ENCODE measurements at regions not wholly inside any gene's neighbourhood (a gene's known extent, or its start where the extent isn't known, plus 50 kb on each side); places are given as distances from the start of the nearest gene placed in this dataset.
A peak's percentile ranks its signal among the peaks of the same experiment; 100 is the strongest.

DNA sequence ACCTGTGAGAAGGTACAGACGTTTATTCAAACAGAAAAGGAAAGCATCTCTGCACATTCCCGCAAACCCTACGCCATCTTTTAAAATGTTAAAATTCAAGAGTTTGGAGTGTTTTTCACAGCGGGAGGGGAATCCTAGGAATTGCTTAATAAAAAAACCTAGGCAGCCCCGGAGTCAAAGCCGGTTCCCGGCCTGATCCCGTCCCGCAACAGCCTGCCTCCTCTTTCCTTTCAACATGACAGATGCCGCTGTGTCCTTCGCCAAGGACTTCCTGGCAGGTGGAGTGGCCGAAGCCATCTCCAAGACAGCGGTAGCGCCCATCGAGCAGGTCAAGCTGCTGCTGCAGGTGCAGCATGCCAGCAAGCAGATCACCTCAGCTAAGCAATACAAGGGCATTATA is 123.0 kb upstream of the VSTM2A start:
- Histone ChIP-seq H3K79me2 (ENCODE audit: low read depth) (no peaks in the 10 kb centered on the region), H4K20me1 (ENCODE audit: insufficient read depth) (no peaks in the 10 kb centered on the region), H3K36me3 (ENCODE audit: low read depth) (no peaks in the 10 kb centered on the region), H3K4me1 (replicated peaks; ENCODE audit: insufficient read depth) (no peaks in the 10 kb centered on the region), H3K4me3 (no peak overlapping the region), H3K4me2 (no peak overlapping the region), H3K9me3 (ENCODE audit: insufficient read depth, low read depth) (no peaks in the 10 kb centered on the region), H3K27me3 (ENCODE audit: insufficient read depth, low read depth) (peaks cover 47% of the 10 kb centered on the region; the same call in 1 of the 2 replicates), H3F3A (ENCODE audit: insufficient read depth, low read depth) (no peaks in the 10 kb centered on the region), H3K9me2 (ENCODE audit: insufficient read depth) (no peaks in the 10 kb centered on the region), H3K27ac (no peak overlapping the region), H2AFZ (0 out of 2 replicates have a peak overlapping the region, but pooled peaks have one; percentile 10)
- TF ChIP-seq, protein P1, sequence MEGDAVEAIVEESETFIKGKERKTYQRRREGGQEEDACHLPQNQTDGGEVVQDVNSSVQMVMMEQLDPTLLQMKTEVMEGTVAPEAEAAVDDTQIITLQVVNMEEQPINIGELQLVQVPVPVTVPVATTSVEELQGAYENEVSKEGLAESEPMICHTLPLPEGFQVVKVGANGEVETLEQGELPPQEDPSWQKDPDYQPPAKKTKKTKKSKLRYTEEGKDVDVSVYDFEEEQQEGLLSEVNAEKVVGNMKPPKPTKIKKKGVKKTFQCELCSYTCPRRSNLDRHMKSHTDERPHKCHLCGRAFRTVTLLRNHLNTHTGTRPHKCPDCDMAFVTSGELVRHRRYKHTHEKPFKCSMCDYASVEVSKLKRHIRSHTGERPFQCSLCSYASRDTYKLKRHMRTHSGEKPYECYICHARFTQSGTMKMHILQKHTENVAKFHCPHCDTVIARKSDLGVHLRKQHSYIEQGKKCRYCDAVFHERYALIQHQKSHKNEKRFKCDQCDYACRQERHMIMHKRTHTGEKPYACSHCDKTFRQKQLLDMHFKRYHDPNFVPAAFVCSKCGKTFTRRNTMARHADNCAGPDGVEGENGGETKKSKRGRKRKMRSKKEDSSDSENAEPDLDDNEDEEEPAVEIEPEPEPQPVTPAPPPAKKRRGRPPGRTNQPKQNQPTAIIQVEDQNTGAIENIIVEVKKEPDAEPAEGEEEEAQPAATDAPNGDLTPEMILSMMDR (conservative IDR thresholded peaks at IDR 0.05) = no peak
- TF ChIP-seq EZH2 (IDR thresholded peaks at IDR 0.05; ENCODE audit: low read depth) = no peak
- POLR2A ChIA-PET (ENCODE audit: unreplicated experiment) = no interaction called here
- no peak for DNase-seq
- no TSS peak for BruUV-seq (replicated peaks)
- intact Hi-C loops (cut with micrococcal nuclease; ENCODE audit: unreplicated experiment) = no loop called here
- CTCF ChIA-PET = no interaction called here

DNA sequence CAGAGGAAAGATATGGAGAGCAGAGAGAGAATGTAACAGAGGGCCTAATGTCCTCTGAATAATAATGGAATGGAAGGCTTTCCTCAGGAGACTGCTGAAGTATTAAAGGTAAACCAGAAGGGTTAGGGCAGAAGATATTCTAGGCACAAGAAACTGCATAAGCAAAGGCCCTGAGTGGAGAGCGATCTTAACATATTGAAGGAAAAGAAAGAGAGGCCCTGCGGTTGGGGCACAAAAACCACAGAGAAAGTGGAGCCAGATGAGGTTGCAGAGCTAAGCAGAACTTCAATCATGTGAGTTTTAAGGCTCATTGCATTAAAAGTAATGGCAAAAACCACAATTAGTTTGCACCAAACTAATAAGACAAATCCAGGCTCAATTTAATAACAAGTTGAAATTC is 115.8 kb upstream of the VSTM2A start:
- Histone ChIP-seq H3K4me3 (no peak overlapping the region), H3K4me1 (replicated peaks; ENCODE audit: insufficient read depth) (no peaks in the 10 kb centered on the region), H3K27me3 (ENCODE audit: insufficient read depth, low read depth) (peaks cover 29% of the 10 kb centered on the region; the same call in 1 of the 2 replicates), H3K9me2 (ENCODE audit: insufficient read depth) (no peaks in the 10 kb centered on the region), H2AFZ (no peak overlapping the region), H3K27ac (no peak overlapping the region), H3F3A (ENCODE audit: insufficient read depth, low read depth) (no peaks in the 10 kb centered on the region), H3K9me3 (ENCODE audit: insufficient read depth, low read depth) (no peaks in the 10 kb centered on the region), H3K79me2 (ENCODE audit: low read depth) (no peaks in the 10 kb centered on the region), H3K4me2 (no peak overlapping the region), H4K20me1 (ENCODE audit: insufficient read depth) (no peaks in the 10 kb centered on the region), H3K36me3 (ENCODE audit: low read depth) (no peaks in the 10 kb centered on the region)
- TF ChIP-seq, protein P1 (conservative IDR thresholded peaks at IDR 0.05) = no peak
- no peak for TF ChIP-seq EZH2 (IDR thresholded peaks at IDR 0.05; ENCODE audit: low read depth)
- ChIA-PET POLR2A (ENCODE audit: unreplicated experiment) (no interaction called here), CTCF (no interaction called here)
- no TSS peak for BruUV-seq (replicated peaks)
- no peak for DNase-seq
- intact Hi-C loops (cut with micrococcal nuclease; ENCODE audit: unreplicated experiment) = no loop called here

DNA sequence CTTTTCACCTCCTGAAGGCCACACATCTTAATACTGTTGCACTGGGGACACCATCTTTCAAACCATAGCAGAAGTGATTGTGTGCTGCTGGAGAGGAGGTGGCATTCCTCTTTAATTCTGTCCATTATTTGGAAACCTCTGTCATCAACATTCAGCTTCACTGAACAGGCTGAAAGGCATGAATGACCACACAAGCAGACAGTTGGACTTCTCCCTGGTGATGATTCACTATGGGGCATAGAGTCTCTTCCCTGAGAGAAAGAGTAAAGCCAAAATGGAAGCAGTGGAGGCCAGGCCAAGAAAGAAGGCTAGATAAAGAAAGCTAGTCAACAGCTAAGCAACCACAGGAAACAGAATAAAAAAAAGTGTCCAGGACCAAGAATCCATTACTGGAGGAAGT is 113.1 kb upstream of the VSTM2A start:
- POLR2A ChIA-PET (ENCODE audit: unreplicated experiment) = no interaction called here
- CTCF ChIA-PET = no interaction called here
- BruUV-seq (replicated peaks) = no TSS peak

More for the DNA sequence above, 113.1 kb upstream of the VSTM2A start:
- 0 out of 2 replicates have a peak, but pooled peaks cover 8% of the 10 kb centered on the region for H3K27me3 ChIP-seq (ENCODE audit: insufficient read depth, low read depth)
- TF ChIP-seq, protein P1 (conservative IDR thresholded peaks at IDR 0.05) = no peak
- TF ChIP-seq EZH2 (IDR thresholded peaks at IDR 0.05; ENCODE audit: low read depth) = no peak
- H3F3A ChIP-seq (ENCODE audit: insufficient read depth, low read depth) = no peaks in the 10 kb centered on the region
- H3K36me3 ChIP-seq (ENCODE audit: low read depth) = no peaks in the 10 kb centered on the region
- intact Hi-C loops (cut with micrococcal nuclease; ENCODE audit: unreplicated experiment) = no loop called here
- H4K20me1 ChIP-seq (ENCODE audit: insufficient read depth) = no peaks in the 10 kb centered on the region
- H3K9me2 ChIP-seq (ENCODE audit: insufficient read depth) = no peaks in the 10 kb centered on the region
- no peaks in the 10 kb centered on the region for H3K79me2 ChIP-seq (ENCODE audit: low read depth)
- DNase-seq = no peak
- no peak overlapping the region for H2AFZ ChIP-seq
- H3K4me3 ChIP-seq = no peak overlapping the region
- no peaks in the 10 kb centered on the region for H3K4me1 ChIP-seq (replicated peaks; ENCODE audit: insufficient read depth)
- H3K4me2 ChIP-seq = no peak overlapping the region
- no peak overlapping the region for H3K27ac ChIP-seq
- no peaks in the 10 kb centered on the region for H3K9me3 ChIP-seq (ENCODE audit: insufficient read depth, low read depth)
